Fibroblast of skin of right quadriceps (primary cell): ENCODE measurements at regions not wholly inside any gene's neighbourhood (a gene's known extent, or its start where the extent isn't known, plus 50 kb on each side); places are given as distances from the start of the nearest gene placed in this dataset.
"Not testable (repeated sequence)": the region's sequence is repeated elsewhere in the genome, so short reads cannot be mapped to it uniquely, and the experiment has no call there.

ENCODE experiments used
- DNase-seq: peaks from one replicate; pipeline ENCODE4 v3.0.0-alpha.2; 2013

DNA sequence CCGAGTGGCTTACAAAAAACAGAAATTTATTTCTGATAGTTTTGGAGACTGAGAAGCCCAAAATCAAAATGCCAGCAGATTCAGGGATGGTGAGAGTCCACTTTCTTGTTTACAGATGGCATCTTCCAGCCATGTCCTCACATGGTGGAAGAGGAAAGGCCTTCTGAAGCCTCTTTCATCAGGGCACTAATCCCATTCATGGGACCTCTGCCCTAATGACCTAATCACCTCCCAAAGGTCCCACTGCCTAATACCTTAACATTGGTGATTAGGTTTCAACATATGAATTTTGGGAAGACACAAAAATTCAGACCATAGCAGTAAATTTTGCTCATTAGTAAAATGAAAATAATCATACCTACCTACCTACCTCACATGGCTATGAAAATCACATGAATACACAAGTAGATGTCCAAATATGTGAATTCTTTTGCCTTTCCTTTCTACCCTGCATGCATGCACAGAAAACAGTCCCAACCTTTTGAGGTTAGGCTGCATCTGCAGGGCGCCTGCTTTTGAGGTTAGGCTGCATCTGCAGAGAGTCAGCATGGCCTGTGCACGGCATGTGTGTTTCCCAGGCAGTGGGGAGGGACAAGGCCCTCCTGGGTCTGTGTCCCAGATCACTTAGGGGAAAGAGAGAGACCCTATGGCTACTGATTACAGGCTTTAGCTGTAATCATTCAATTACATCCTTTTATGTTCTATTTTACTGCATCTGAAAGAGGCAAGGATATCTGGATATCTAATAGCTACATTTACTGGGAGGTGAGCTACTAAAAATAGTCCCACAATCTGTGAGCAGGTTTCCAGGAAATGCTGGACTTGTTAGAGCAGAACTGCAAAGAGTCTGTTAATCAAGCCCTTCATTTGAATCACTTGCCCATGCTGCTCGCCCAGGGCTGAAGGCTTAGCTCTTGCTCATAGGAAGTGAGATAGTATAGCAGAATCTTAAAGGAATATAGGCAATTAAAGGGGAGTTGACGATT is 497.7 kb upstream of the MARCKS start:
- peak; percentile 88 for DNase-seq

GRCh38 chr6:113361014-113361645 is 496.0 kb upstream of the MARCKS start:
- DNase-seq, result peak; percentile 89

GRCh38 chr6:113362301-113363047 is 494.7 kb upstream of the MARCKS start:
- peak; percentile 78 for DNase-seq

GRCh38 chr6:113363048-113363798 is 493.9 kb upstream of the MARCKS start:
- DNase-seq, result no peak

DNA sequence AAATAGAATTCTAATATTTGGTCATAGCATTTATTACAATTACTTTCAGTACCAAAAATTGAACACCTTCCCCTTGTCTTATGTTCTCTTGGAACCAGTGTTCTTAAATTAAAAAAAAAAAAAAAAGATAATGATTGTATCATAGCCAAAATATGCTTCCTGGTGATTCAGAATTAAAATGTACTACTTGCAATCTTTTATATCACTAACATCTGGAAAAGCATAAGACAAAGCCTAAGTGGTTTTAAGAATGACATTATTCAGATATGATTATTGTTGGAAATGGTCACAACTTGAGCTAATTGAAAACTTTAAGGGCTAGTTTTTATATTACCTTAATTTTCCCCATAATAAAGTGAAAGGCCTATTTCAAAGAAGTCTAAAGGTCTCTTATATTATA is 493.3 kb upstream of the MARCKS start:
- DNase-seq, result peak; percentile 68

GRCh38 chr6:113364766-113365165 is 492.4 kb upstream of the MARCKS start:
- peak; percentile 66 for DNase-seq

- DNase-seq, result peak; percentile 86
Measured at GRCh38 chr6:113365191-113365590, 492.0 kb upstream of the MARCKS start.

DNA sequence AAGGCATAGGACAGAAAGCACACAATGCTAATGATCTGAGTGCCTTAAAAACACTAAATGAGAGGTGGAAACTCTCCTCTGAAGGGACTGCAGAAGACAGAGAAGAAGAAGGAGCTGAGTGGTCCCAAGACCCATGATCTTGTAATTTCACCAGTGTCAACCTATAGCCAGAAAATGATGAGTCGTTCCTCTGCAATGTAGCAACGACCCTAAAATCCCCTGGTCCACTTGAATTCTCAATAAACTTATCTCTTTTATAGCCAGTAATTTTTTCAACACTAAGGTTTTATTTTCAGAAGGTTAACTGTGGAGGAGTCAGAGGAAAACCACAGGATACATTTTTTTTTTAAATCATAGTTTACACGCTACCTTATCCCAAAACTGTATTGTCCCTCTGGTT is 490.6 kb upstream of the MARCKS start:
- no peak for DNase-seq

DNA sequence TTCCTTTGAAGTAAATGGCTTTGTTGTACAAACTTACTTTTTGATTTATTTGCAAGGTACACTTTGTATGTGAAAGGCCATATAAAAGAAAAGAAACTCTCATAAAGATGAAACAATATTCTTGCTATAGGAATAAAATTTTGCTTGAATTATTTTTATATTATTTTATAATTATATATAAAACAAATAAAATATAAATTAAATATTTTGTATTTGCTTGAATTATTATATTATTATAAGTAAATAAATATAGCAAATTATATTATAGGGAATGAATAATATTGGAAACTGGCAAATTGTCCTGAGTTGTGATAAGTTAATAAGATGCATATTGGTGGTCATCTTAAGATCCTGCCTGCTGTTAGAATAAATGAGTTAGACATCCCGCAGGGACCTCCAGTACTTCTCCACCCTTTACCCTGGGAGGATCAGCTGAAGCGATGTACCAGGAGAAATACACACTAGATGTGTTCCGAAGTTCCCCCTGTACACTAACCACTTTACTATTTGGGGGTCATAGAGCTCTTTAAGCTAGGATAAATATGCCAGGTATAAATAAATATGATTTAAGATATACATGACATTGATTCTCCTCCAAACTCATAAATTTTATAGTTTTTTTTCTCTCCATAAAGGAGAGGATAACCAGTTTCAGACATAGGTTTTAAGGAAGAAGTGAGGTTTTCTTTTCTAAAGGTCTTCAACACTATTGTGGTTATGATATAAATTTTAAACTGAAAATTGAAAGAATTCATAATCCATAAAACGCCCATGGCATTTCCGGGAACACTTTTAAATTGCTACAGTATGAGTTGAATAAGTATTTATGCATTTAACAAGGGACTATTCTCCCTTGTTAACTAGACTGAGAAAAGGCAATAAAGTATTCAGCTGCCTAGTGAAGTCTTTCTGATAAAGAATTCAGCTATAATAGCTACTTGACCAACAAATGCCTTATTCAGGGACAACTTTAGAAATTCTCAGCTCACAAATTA is 486.3 kb upstream of the MARCKS start:
- DNase-seq, result peak; percentile 84

- DNase-seq, result not testable (repeated sequence)
Measured at GRCh38 chr6:113375466-113375865, 481.7 kb upstream of the MARCKS start.

GRCh38 chr6:113375950-113376846 is 480.9 kb upstream of the MARCKS start:
- DNase-seq, result peak; percentile 96

- DNase-seq, result no peak
Measured at GRCh38 chr6:113376847-113377165, 480.3 kb upstream of the MARCKS start.

DNA sequence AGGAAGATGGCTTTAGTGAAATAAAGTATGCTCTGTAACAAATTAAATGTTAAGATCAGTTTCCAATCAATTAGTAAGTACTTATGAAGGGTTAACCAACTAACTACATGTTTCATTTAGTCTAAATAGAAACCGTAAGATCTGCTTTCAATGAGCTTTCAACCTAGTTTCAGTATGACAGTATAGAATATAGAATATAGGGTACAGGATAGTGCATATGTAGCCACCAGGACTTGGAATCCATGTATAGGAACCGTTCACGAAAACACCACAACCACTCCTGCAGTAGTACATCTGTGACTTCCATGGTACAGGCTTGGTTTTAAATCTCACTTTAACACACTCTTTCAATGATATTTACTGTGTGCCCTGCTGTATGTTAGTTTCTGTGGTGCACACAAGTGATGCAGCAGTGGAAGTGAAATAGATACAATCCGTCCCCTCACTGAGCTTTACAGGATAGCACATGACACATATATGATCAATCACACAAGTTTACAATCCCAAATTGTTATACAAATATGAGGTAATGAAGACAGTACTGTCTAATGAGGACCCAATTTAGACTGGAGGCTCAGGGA is 479.7 kb upstream of the MARCKS start:
- no peak for DNase-seq

- no peak for DNase-seq
Measured at GRCh38 chr6:113380591-113380990, 476.6 kb upstream of the MARCKS start.

- no peak for DNase-seq
Measured at GRCh38 chr6:113381232-113381631, 475.9 kb upstream of the MARCKS start.

DNA sequence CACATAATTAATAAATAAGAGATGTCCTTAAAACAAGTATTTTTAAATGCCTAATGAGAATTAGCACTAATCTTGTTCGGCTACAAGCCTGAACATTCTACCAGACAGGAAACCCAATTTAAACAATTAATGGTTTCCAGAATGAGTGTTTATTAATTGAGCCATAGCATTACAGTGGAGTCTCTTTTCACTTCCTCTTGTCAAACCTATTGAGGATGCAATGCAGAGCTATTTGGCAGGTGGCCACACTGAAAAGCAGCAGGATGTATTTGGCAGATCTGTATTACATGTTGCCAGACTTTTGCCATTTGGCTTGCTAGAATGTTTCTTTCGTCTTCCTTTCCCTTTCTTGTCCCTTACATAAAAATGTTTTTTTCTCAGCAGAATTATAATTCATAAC is 475.2 kb upstream of the MARCKS start:
- peak; percentile 84 for DNase-seq

- DNase-seq, result peak; percentile 46
Measured at GRCh38 chr6:113383701-113384100, 473.4 kb upstream of the MARCKS start.

GRCh38 chr6:113385020-113385431 is 472.1 kb upstream of the MARCKS start:
- peak; percentile 87 for DNase-seq

DNA sequence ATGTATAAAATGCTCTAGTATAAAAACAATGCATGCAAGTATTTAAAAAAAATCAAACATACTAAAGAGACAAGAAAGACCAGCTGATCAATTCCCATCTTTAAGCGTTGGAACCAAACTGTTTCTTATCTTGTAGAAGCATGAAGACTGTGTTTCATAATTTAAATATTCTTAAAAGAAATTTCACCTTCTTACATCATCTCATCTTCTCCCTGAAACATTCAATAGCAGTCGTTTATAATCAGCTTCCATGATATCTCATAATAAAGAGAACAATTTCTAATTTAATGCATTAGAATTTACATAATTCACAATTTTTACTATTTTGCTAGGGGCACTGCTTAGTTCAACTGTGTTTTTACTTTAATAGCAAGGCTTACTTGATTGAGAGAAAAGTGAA is 468.1 kb upstream of the MARCKS start:
- DNase-seq, result no peak

GRCh38 chr6:113392551-113393055 is 464.5 kb upstream of the MARCKS start:
- DNase-seq, result no peak
